ENCODE measurements at regions not wholly inside any gene's neighbourhood (a gene's known extent, or its start where the extent isn't known, plus 50 kb on each side); places are given as distances from the start of the nearest gene placed in this dataset.
"Not testable (repeated sequence)": the region's sequence is repeated elsewhere in the genome, so short reads cannot be mapped to it uniquely, and the experiment has no call there.

- TF ChIP-seq POLR2AphosphoS5 (IDR thresholded peaks at IDR 0.05; ENCODE audit: low read depth, low read length): no peak
- no peak for TF ChIP-seq TAF1 (IDR thresholded peaks at IDR 0.05; ENCODE audit: borderline replicate concordance, low read depth, low read length)
- TF ChIP-seq POLR2A (IDR thresholded peaks at IDR 0.05; ENCODE audit: low read depth, low read length): no peak
- DNase-seq (ENCODE audit: insufficient read length) (no peak), FAIRE-seq (no peak)
These were observed 385.8 kb upstream of the PCSK5 start for GRCh38 chr9:75504721-75505120.

- DNase-seq (ENCODE audit: insufficient read length): no peak
- FAIRE-seq: no peak
- TF ChIP-seq TAF1 (IDR thresholded peaks at IDR 0.05; ENCODE audit: borderline replicate concordance, low read depth, low read length) (no peak), POLR2AphosphoS5 (IDR thresholded peaks at IDR 0.05; ENCODE audit: low read depth, low read length) (no peak), POLR2A (IDR thresholded peaks at IDR 0.05; ENCODE audit: low read depth, low read length) (no peak)
These were observed 384.8 kb upstream of the PCSK5 start for GRCh38 chr9:75505654-75506053.

- no peak for DNase-seq (ENCODE audit: insufficient read length)
- TF ChIP-seq POLR2AphosphoS5 (IDR thresholded peaks at IDR 0.05; ENCODE audit: low read depth, low read length) (no peak), POLR2A (IDR thresholded peaks at IDR 0.05; ENCODE audit: low read depth, low read length) (no peak), TAF1 (IDR thresholded peaks at IDR 0.05; ENCODE audit: borderline replicate concordance, low read depth, low read length) (no peak)
- FAIRE-seq: no peak
These were observed 361.0 kb upstream of the PCSK5 start for GRCh38 chr9:75529463-75529862.

GRCh38 chr9:75531588-75531987, 358.9 kb upstream of the PCSK5 start:
- TF ChIP-seq TAF1 (IDR thresholded peaks at IDR 0.05; ENCODE audit: borderline replicate concordance, low read depth, low read length) (no peak), POLR2AphosphoS5 (IDR thresholded peaks at IDR 0.05; ENCODE audit: low read depth, low read length) (no peak), POLR2A (IDR thresholded peaks at IDR 0.05; ENCODE audit: low read depth, low read length) (no peak)
- DNase-seq (ENCODE audit: insufficient read length) (no peak), FAIRE-seq (no peak)

- DNase-seq (ENCODE audit: insufficient read length): no peak
- no peak for FAIRE-seq
- TF ChIP-seq POLR2A (IDR thresholded peaks at IDR 0.05; ENCODE audit: low read depth, low read length): no peak
These were observed 358.0 kb upstream of the PCSK5 start for GRCh38 chr9:75532233-75533050.

- FAIRE-seq (no peak), DNase-seq (ENCODE audit: insufficient read length) (no peak)
- no peak for TF ChIP-seq POLR2AphosphoS5 (IDR thresholded peaks at IDR 0.05; ENCODE audit: low read depth, low read length)
- TF ChIP-seq POLR2A (IDR thresholded peaks at IDR 0.05; ENCODE audit: low read depth, low read length): no peak
- no peak for TF ChIP-seq TAF1 (IDR thresholded peaks at IDR 0.05; ENCODE audit: borderline replicate concordance, low read depth, low read length)
These were observed 350.9 kb upstream of the PCSK5 start for GRCh38 chr9:75539523-75539922.

- no peak for TF ChIP-seq TAF1 (IDR thresholded peaks at IDR 0.05; ENCODE audit: borderline replicate concordance, low read depth, low read length)
- DNase-seq (ENCODE audit: insufficient read length) (no peak), FAIRE-seq (no peak)
These were observed 350.3 kb upstream of the PCSK5 start for GRCh38 chr9:75540185-75540584.

- TF ChIP-seq POLR2A (IDR thresholded peaks at IDR 0.05; ENCODE audit: low read depth, low read length) (no peak), TAF1 (IDR thresholded peaks at IDR 0.05; ENCODE audit: borderline replicate concordance, low read depth, low read length) (no peak), POLR2AphosphoS5 (IDR thresholded peaks at IDR 0.05; ENCODE audit: low read depth, low read length) (no peak)
- FAIRE-seq (no peak), DNase-seq (ENCODE audit: insufficient read length) (no peak)
These were observed 348.7 kb upstream of the PCSK5 start for GRCh38 chr9:75541734-75542133.

- DNase-seq (ENCODE audit: insufficient read length): no peak
- no peak for FAIRE-seq
- no peak for TF ChIP-seq POLR2A (IDR thresholded peaks at IDR 0.05; ENCODE audit: low read depth, low read length)
- no peak for TF ChIP-seq TAF1 (IDR thresholded peaks at IDR 0.05; ENCODE audit: borderline replicate concordance, low read depth, low read length)
- TF ChIP-seq POLR2AphosphoS5 (IDR thresholded peaks at IDR 0.05; ENCODE audit: low read depth, low read length): no peak
These were observed 345.7 kb upstream of the PCSK5 start for GRCh38 chr9:75544815-75545214.

GRCh38 chr9:75545287-75545686, 345.2 kb upstream of the PCSK5 start:
- TF ChIP-seq POLR2A (IDR thresholded peaks at IDR 0.05; ENCODE audit: low read depth, low read length) (no peak), POLR2AphosphoS5 (IDR thresholded peaks at IDR 0.05; ENCODE audit: low read depth, low read length) (no peak), TAF1 (IDR thresholded peaks at IDR 0.05; ENCODE audit: borderline replicate concordance, low read depth, low read length) (no peak)
- no peak for FAIRE-seq
- DNase-seq (ENCODE audit: insufficient read length): no peak

GRCh38 chr9:75548871-75549270, 341.6 kb upstream of the PCSK5 start:
- TF ChIP-seq POLR2A (IDR thresholded peaks at IDR 0.05; ENCODE audit: low read depth, low read length): no peak
- TF ChIP-seq POLR2AphosphoS5 (IDR thresholded peaks at IDR 0.05; ENCODE audit: low read depth, low read length): no peak
- no peak for TF ChIP-seq TAF1 (IDR thresholded peaks at IDR 0.05; ENCODE audit: borderline replicate concordance, low read depth, low read length)
- FAIRE-seq: no peak

GRCh38 chr9:75551861-75552260, 338.6 kb upstream of the PCSK5 start:
- FAIRE-seq: no peak
- no peak for TF ChIP-seq TAF1 (IDR thresholded peaks at IDR 0.05; ENCODE audit: borderline replicate concordance, low read depth, low read length)
- DNase-seq (ENCODE audit: insufficient read length): no peak

More at GRCh38 chr9:75548871-75549270, 341.6 kb upstream of the PCSK5 start:
- no peak for DNase-seq (ENCODE audit: insufficient read length)

GRCh38 chr9:75552941-75553340, 337.5 kb upstream of the PCSK5 start:
- DNase-seq (ENCODE audit: insufficient read length): no peak

GRCh38 chr9:75566813-75567212, 323.7 kb upstream of the PCSK5 start:
- not testable (repeated sequence) for DNase-seq (ENCODE audit: insufficient read length); FAIRE-seq

More at GRCh38 chr9:75552941-75553340, 337.5 kb upstream of the PCSK5 start:
- no peak for TF ChIP-seq POLR2A (IDR thresholded peaks at IDR 0.05; ENCODE audit: low read depth, low read length)
- no peak for TF ChIP-seq POLR2AphosphoS5 (IDR thresholded peaks at IDR 0.05; ENCODE audit: low read depth, low read length)
- TF ChIP-seq TAF1 (IDR thresholded peaks at IDR 0.05; ENCODE audit: borderline replicate concordance, low read depth, low read length): no peak
- no peak for FAIRE-seq

All from GM12892 (cell line).